ENCODE measurements at regions not wholly inside any gene's neighbourhood (a gene's known extent, or its start where the extent isn't known, plus 50 kb on each side); places are given as distances from the start of the nearest gene placed in this dataset.
A peak's percentile ranks its signal among the peaks of the same experiment; 100 is the strongest.

- H3K36me3 ChIP-seq (ENCODE audit: control insufficient read depth, insufficient read depth, low read length): no peaks in the 10 kb centered on the region
- intact Hi-C loops (cut with micrococcal nuclease; ENCODE audit: unreplicated experiment): loop anchor here (5.0 kb wide), 1 partner anchor 412 kb away; no protein-coding TSS in a partner anchor
- H3K27me3 ChIP-seq (replicated peaks; ENCODE audit: control insufficient read depth, insufficient read depth, low read length): no peaks in the 10 kb centered on the region
- H3K4me1 ChIP-seq: 0 out of 2 replicates have a peak, but pooled peaks cover 3% of the 10 kb centered on the region
- Mint-ChIP-seq H3K4me3 (ENCODE audit: unreplicated experiment) (no peak overlapping the region), H3K27me3 (ENCODE audit: insufficient read depth, unreplicated experiment) (no peaks in the 10 kb centered on the region), H3K27ac (ENCODE audit: unreplicated experiment) (no peak overlapping the region), H3K4me1 (ENCODE audit: low read depth, unreplicated experiment) (peaks cover 6% of the 10 kb centered on the region), H3K9me3 (ENCODE audit: unreplicated experiment) (no peaks in the 10 kb centered on the region), H3K36me3 (ENCODE audit: insufficient read depth, unreplicated experiment) (no peaks in the 10 kb centered on the region)
- H3K9me3 ChIP-seq: no peaks in the 10 kb centered on the region
- POLR2A ChIA-PET: interaction anchor here (0.6 kb wide), 1 partner anchor 12 kb away, joined by 3 read pairs; no protein-coding TSS in a partner anchor
- no peak for TF ChIP-seq CTCF (IDR thresholded peaks at IDR 0.05; ENCODE audit: insufficient read depth in 1 of 2, low read depth in 1 of 2, low read length in 1 of 2, severe bottlenecking in 1 of 2, unreplicated experiment in 1 of 2)
- no peak for DNase-seq
- no TSS peak for BruUV-seq (replicated peaks)
- no peak overlapping the region for H3K4me3 ChIP-seq (ENCODE audit: low read depth, low read length)
- CTCF ChIA-PET: interaction anchor here (0.6 to 1.4 kb wide), 4 partner anchors 13 to 413 kb away, joined by 3 to 8 read pairs (median 6); no protein-coding TSS in a partner anchor
Observed at GRCh38 chr5:81839034-81839433, 88.1 kb upstream of the SSBP2 start.

- Histone ChIP-seq H3K36me3 (ENCODE audit: control insufficient read depth, insufficient read depth, low read length) (no peaks in the 10 kb centered on the region), H3K4me3 (ENCODE audit: low read depth, low read length) (no peak overlapping the region), H3K9me3 (no peaks in the 10 kb centered on the region), H3K4me1 (0 out of 2 replicates have a peak, but pooled peaks cover 3% of the 10 kb centered on the region), H3K27me3 (replicated peaks; ENCODE audit: control insufficient read depth, insufficient read depth, low read length) (no peaks in the 10 kb centered on the region)
- Mint-ChIP-seq H3K27me3 (ENCODE audit: insufficient read depth, unreplicated experiment) (no peaks in the 10 kb centered on the region), H3K9me3 (ENCODE audit: unreplicated experiment) (no peaks in the 10 kb centered on the region), H3K36me3 (ENCODE audit: insufficient read depth, unreplicated experiment) (no peaks in the 10 kb centered on the region), H3K4me3 (ENCODE audit: unreplicated experiment) (no peak overlapping the region), H3K27ac (ENCODE audit: unreplicated experiment) (no peak overlapping the region), H3K4me1 (ENCODE audit: low read depth, unreplicated experiment) (peaks cover 6% of the 10 kb centered on the region)
- CTCF ChIA-PET: interaction anchor here (0.6 to 1.4 kb wide), 4 partner anchors 13 to 413 kb away, joined by 3 to 8 read pairs (median 6); no protein-coding TSS in a partner anchor
- peak; percentile 44 to 47 for DNase-seq
- BruUV-seq (replicated peaks): no TSS peak
- POLR2A ChIA-PET: interaction anchor here (1.0 kb wide), 1 partner anchor 14 kb away, joined by 4 read pairs; no protein-coding TSS in a partner anchor
- TF ChIP-seq CTCF (IDR thresholded peaks at IDR 0.05; ENCODE audit: insufficient read depth in 1 of 2, low read depth in 1 of 2, low read length in 1 of 2, severe bottlenecking in 1 of 2, unreplicated experiment in 1 of 2): peak; percentile 64 to 76
- intact Hi-C loops (cut with micrococcal nuclease; ENCODE audit: unreplicated experiment): loop anchor here (1.0 to 5.0 kb wide), 2 partner anchors 331 to 411 kb away; no protein-coding TSS in a partner anchor
Observed at GRCh38 chr5:81838307-81838906, 87.5 kb upstream of the SSBP2 start.

- H3K27me3 ChIP-seq (replicated peaks; ENCODE audit: control insufficient read depth, insufficient read depth, low read length): no peaks in the 10 kb centered on the region
- H3K4me1 ChIP-seq: 0 out of 2 replicates have a peak, but pooled peaks cover 3% of the 10 kb centered on the region
- BruUV-seq (replicated peaks): no TSS peak
- intact Hi-C loops (cut with micrococcal nuclease; ENCODE audit: unreplicated experiment): loop anchor here (1.0 to 5.0 kb wide), 2 partner anchors 330 to 410 kb away; no protein-coding TSS in a partner anchor
- H3K9me3 ChIP-seq: no peaks in the 10 kb centered on the region
- no peak overlapping the region for H3K27ac Mint-ChIP-seq (ENCODE audit: unreplicated experiment)
- H3K4me3 Mint-ChIP-seq (ENCODE audit: unreplicated experiment): no peak overlapping the region
- peaks cover 6% of the 10 kb centered on the region for H3K4me1 Mint-ChIP-seq (ENCODE audit: low read depth, unreplicated experiment)
- H3K9me3 Mint-ChIP-seq (ENCODE audit: unreplicated experiment): no peaks in the 10 kb centered on the region
- ChIA-PET POLR2A (interaction anchor here (1.0 kb wide), 1 partner anchor 14 kb away, joined by 4 read pairs; no protein-coding TSS in a partner anchor), CTCF (interaction anchor here (1.4 kb wide), 2 partner anchors 14 to 83 kb away, joined by 8 read pairs; no protein-coding TSS in a partner anchor)
- H3K36me3 ChIP-seq (ENCODE audit: control insufficient read depth, insufficient read depth, low read length): no peaks in the 10 kb centered on the region
- no peak overlapping the region for H3K4me3 ChIP-seq (ENCODE audit: low read depth, low read length)
- H3K27me3 Mint-ChIP-seq (ENCODE audit: insufficient read depth, unreplicated experiment): no peaks in the 10 kb centered on the region
- TF ChIP-seq CTCF (IDR thresholded peaks at IDR 0.05; ENCODE audit: insufficient read depth in 1 of 2, low read depth in 1 of 2, low read length in 1 of 2, severe bottlenecking in 1 of 2, unreplicated experiment in 1 of 2): no peak
- DNase-seq: no peak
- H3K36me3 Mint-ChIP-seq (ENCODE audit: insufficient read depth, unreplicated experiment): no peaks in the 10 kb centered on the region
Observed at GRCh38 chr5:81837667-81838306, 86.9 kb upstream of the SSBP2 start.
